NOMO-1 treated with DMSO at 0.1 percent for 48 hours (cell line): ENCODE measurements at regions not wholly inside any gene's neighbourhood (a gene's known extent, or its start where the extent isn't known, plus 50 kb on each side); places are given as distances from the start of the nearest gene placed in this dataset.

ENCODE experiments used
- DNase-seq: peaks from one replicate; lab custom pipeline; 2025; ENCODE audit not compliant: unreplicated experiment; lab: John Stamatoyannopoulos, UW

DNA sequence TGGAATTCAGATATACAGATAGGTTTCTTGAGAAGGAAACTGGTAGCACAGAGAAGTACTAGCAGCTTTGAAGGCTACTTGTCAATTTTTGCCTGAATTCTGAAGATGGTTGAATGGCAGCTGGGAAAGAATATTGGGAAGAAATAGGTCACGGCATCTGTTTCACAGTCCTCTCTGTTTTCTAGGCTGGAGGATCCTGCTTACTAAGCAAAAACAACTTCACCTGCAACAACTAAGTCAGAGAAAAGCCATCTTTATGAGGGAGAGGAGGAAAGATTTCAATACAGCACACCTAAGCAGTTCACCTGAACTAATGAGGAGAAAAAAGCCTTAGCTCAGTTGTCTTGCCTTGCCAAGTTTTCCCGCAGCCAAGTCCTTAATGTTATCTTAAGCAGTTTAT, 975.5 kb upstream of the EPHA7 start:
- no peak for DNase-seq

DNA sequence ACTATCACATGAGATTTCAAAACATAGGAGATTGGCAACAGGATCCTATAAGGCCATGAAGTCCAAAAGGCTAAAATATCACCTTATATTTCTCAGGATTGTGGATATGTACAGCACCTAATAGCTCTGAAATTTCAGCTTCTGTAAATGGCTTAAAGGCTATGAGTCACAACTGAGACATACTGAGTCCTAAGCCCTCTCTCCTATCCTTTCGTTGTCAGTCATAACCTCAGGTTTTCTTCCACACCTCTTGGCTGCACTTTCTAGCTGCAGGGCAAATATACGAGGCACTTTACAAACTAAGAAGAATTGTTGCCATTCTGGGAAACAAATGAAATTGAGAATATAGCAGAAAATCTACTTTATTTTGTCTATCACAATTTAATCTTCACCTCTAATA, 969.9 kb upstream of the EPHA7 start:
- DNase-seq = no peak

DNA sequence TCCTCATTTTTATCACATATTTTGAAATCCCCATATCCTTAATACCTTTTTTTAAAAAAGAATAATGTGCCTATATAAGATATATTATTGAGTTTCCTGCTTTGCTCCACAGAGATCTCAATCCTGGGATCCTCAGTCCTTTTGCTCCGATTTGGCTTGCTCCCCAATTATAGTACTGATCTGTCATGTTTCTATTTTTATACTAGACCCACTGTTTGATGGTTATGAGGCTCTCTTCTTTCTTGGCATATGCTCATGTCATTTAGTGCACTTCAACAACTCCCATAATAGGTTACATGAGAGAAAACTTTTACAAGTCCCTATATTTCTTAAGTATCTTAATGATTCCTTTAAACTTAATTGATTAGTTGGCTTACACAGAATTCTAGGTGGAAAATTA, 958.5 kb upstream of the EPHA7 start:
- no peak for DNase-seq

DNA sequence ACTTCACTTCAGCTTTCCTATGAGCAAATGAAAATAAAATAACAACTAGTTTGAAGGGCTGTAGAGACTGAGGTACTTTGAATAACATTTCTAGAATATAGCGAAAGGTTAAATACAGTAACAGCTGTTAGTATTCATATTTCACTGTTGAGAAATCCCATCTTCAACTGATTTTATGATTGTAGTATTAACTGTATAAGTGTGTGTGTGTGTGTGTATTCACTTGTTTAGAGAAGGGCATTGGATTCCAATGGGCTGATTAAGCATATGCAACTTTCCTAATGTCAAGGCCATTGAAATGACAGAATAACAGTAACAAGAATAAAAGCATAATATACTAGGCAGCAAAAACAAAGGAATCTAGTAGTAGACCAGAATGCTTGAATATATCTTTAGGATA, 957.5 kb upstream of the EPHA7 start:
- no peak for DNase-seq

DNA sequence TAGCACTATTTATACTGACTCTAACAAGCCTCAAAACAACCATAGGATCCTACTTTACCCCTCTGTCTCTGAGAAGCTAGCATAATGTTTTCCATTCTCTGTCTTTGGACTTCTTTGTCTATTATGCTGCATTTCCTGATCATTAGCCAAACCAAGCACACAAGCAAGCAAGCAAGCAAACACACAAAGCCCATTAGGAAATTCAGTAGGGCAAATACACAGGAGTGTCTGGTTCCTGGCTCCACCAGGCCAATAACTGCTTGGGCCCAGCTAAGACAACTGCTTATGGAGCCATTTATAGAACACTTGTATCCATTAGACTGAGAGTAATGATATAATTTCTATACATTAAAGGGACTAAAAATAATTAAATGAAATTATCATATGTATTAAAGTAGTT, 952.9 kb upstream of the EPHA7 start:
- DNase-seq = no peak

DNA sequence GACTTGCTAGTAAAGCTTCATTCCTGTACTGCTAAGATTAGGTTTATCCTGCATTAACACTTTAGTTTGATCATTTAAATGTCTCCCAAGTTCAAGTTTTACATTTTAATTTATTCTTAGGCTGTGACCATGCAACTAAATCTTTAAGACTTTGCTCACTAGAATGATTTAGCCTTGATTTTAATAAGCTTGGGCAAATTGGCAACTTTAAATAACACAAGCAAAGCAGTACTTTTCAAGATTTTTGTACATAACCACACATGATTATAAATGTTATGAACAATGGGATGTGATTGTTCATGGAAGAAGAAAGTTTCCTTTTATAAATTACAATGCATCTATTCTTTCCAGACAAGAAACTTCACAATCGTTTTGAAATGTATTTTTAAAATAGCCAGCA, 948.0 kb upstream of the EPHA7 start:
- DNase-seq = no peak

DNA sequence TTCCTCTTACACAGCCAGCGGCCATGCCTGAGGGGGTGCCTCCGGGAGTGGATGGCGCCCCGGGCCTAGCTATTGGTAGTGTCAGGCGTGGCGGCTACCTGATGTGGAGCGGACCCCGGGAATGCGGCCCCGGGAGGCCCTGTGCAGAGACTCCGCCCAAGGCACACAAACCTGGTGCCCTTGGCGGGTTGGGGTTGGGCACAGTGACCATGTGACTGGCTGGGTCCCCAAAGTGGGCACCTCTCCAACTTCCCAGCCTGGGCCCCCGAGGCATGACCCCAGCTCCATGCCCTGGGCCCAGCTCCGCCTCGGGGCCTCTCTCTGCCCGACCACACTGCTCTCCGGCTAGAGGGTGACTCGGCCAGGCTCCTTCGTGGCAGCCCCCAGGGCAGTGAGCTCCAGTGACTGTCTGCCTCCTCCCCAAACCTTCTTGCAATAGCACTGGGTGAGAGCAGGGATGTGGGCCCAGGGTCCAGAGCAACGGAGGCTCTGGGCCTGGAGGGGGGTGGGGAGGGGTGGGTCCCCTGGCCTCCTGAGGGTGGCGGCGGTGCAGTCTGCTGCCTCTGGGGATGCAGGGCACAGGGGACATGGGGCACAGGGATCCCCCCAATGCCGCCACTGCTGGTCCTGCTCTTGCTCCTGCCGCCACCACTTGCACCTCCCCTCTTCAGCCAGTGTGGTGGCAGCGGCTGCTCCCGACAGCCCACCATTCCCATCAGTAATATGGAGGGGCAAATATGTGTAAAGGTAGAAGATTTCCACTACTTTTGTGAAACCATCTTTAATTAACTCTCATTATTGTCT, 942.9 kb upstream of the EPHA7 start:
- no peak for DNase-seq

DNA sequence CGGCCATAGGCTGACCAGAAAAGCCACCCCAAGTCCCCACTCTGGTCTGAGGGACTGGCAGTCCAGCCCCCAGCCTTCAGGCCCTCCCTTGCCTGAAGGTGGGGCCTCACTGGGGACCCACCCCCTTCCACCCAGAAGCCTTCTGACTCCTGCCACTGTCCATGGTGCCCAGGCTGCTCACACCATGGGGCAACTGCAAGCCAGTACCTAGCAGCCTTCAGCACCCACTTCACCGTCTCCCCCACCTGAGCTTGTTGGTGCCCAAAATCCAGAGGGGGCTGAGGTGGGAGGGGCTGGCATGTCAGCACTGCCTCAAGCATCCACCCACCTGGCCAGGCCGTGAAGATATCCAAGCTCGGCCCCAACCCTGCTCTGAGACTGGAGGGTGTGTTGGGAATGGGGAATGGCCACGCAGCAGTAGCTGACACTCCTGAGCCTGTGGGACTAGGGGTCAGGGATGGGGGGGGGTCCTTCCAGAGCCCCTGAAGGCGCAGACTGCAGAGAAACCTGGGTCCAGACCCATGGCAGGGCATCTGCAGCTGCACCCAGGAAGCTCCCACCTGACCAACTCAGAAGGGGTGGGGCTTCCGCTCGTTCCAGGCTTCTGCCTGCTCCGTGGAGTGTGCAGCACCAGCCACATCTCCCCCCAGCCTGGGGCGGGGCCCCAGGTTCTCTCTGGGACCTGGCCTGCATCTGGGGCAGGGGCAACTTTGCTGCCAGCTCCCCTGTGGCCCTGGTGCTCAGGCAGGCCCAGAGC, 942.1 kb upstream of the EPHA7 start:
- no peak for DNase-seq

DNA sequence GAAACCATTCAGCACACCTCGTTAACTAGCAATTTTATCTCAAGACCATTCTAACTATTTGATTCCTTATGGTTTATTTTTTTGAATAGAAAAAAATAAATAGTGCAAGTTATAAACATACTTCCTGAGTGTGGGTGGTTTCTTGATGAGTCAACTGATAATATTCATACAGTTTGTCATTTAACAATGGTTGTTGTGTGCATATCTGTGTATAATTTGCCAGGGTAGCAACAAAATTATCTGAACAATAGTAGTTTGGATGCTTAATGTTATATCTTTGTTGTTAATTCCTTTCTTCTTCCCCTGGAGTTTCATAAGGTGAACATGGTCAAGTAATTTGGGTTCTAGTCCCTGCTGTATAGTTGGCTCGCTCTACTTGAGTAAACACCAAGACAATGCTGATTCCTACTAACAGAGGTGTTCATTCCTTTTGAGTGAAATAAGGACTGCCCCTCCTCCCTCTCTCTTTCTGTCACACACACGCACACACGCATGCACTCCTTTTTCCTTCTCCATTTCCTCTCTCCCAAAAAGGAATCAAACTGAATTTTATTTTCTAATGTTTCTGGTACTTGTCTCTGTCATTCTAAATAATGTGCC, 938.1 kb upstream of the EPHA7 start:
- DNase-seq = no peak

DNA sequence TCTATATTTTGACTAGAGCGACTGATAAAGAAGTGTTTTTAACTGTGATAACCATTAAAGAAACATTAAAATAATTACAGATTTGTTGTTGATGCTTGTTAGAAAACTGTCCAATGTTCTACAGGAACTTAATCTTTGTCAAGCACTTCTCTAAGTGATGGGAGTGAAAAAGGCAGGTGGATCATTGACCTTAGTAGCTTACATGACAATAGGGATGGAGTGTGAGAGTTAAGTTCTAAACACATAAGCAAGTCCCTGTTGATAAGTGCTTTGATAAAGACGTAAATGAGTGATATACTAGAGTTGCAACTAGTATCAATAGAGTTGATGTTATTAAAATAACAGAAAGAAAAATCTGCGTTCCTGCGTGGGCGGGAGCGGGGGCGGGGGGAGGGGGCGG, 931.5 kb upstream of the EPHA7 start:
- no peak for DNase-seq

DNA sequence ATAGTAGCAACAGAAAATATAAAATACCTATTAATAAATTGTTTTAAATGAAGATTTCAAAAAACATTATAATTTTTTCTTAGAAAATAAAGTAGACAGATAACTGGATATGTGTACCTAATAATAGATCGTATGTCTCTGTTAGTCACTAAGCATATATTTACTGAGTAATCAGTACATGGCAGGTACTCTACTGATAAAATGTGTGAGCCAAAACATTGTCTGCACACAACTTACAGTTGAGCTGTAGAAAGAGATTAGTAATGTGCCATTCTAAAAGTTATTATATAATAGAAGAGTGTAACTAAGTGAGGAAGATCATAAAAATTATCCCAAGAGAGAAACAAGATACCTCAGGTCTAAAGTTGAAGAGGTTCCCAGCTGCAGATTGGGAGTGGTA, 929.9 kb upstream of the EPHA7 start:
- no peak for DNase-seq

DNA sequence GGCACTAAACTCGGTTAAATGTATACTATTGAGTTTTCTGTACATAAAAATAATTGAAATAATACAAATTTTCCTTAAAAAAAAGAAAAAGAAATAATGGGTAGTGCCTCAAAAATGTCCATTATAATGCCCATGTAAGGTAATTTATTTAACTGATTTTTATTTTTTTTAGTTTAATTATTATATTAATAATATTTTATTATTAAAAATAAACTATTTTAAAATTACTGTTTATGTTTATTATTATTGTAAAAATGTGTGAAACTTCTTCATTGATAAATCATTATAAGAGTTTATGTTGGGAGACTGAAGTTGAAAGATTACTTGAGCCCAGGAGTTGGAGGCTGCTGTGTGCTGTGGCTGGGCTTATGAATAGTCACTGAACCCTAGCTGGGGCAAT, 925.5 kb upstream of the EPHA7 start:
- no peak for DNase-seq

DNA sequence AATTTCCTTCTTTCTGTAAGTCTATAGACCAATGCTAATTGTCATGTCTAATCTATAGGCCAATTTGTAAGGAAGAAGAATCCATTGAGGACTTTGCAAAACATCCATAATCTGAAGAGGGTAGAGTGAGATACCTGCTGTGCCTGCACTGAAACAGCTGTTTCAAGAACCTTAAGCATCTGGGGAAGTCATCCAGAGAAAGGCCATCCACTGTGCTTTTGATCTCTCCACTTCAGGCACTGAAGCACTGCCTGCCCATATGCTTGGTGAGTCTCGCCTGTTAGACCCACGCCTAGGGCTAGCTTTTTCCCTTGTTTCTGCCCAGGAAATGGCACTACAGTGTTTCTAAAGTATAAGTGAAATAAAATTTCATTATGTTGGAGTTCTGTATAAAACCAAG, 921.8 kb upstream of the EPHA7 start:
- DNase-seq = no peak

DNA sequence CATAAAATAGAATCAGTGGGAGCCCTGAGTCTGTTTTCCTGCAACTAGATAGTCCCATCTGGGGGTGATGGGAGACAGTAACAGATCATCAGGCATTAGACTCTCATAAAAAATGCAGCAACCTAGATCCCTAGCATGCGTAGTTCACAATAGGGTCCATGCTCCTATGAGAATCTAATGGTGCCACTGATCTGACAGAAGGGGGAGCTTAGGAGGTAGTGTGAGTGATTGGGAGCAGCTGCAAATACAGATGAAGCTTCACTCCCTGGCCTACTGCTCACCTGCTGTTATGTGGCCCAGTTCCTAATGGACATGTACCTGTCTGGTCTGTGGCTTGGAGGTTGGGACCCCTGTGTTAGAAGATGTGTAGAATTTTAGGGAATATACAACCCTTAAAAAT, 904.5 kb upstream of the EPHA7 start:
- no peak for DNase-seq

DNA sequence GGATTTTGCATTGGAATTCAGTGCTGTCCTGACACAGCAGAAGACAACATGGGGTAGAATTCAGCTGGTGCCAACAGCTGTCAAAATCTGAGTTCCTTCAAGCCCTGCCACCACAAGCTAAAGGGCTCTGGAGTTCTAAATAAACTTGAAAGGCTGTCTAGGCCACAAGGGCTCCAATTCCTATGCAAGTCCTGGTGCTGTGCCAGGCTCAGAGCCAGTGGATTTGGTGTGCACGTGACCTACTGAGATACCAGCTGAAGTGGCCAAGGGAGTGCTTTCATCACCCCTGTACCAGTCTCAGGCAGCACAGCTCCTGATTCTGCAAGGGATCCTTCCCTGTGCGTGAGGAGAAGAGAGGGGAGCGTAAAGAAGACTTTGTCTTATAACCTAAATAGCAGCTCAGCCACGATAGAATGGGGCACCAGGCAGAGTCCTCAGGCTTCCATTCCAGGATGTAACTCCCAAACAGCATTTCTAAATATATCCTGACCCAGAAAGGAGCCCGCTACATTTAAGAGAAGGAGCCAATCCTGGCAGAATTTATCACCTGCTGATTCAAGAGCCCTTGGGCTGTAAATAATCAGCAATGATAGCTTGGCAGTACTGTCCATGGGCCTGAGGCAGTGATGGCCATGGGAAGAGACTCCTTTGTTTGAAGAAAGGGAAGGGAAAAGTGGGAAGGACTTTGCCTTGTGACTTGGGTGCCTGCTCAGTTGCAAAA, 881.2 kb upstream of the EPHA7 start:
- no peak for DNase-seq

DNA sequence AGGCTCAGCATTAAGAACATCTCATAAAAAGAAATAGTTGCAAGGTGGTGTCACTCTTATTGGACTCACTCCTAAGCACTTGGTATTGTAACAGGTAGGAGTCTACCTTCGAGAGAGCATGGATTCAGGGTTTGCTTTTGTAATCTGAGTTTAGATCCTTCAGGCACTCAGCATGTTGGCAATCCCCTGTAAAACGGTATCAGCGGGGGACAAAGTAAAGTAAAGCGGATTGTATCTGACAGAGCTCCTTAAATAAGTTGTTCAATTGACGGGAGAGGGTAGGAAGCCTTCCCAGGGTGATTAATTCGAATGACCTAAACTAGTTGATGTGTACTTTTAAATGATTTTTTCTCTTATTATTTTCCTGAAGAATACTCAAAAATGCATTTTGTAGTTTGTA, 869.8 kb upstream of the EPHA7 start:
- DNase-seq = no peak

DNA sequence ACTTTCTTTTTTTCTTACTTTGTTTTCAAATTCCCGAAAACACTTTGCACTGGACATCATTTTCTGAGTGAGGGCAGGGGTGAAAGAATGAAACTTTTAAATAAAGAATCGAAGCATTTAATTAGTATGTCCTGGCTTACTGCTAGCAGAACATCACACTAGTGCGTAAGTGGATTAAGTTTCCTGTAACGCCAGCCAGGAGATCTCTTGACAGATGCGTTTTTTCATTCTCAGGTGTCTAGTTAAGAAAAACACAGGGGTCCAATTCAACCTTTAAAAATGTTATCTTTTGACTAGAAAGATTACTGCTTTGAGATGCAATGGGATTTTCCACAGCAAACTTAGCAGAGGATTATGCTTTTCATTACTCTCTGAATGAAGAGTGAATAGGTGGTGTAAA, 858.8 kb upstream of the EPHA7 start:
- no peak for DNase-seq

DNA sequence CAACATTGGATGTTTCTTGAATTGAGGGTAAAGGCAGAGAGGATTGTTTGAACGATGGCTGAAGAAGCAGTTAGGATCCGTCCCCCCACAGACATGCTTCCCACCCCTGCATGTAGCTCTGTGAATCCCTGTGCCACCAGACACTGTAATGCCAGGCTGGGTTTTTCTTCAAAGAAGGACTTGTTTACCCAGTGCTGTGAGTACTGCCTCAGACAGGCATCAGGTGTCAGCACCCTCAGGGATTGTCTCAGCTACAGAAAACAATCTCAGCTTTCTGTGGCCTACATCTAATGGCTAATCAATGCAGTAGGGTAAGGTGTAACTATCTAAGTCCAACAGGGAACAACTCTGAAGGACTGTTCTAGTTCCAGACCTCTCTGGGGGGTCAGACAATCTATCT, 853.0 kb upstream of the EPHA7 start:
- DNase-seq = no peak

DNA sequence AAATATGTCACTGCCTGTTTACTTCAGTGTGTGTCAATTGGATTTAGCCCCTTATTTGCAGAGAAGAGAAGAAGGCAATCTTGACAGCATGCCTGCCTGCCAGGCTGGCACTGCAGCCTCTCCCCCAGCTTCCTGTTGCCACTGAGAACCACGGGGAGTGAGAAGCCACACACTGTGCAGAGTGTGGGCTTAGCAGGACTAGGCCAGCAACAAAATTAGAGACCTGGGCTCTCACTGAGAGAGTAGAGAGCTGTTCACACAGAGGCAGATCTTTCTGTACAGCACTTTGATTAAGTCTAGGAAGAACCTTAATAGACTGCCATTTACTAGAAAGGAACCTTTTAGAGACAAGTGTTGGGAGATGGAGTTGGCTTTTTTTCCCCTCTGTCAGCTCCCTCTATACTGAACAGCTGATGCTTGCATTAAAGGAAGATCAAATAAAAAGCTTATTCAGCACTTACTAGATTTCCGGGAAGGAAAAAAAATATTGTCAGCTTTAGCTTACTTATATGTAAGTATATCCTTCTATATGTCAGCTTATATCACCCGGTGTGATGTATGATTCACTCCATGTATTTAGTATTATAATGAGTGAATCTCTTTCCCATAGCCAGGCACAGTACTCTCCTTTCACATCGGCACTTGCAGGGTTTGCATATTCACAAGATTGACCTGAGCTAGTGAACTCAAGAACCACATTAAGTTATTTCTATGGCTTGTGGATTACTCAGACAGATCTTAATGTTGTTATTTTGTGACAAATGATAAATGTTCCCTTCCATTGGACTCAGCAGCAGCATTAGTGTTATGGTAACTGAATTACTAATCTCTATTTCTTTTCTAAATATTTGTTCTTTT, 851.0 kb upstream of the EPHA7 start:
- DNase-seq = no peak

DNA sequence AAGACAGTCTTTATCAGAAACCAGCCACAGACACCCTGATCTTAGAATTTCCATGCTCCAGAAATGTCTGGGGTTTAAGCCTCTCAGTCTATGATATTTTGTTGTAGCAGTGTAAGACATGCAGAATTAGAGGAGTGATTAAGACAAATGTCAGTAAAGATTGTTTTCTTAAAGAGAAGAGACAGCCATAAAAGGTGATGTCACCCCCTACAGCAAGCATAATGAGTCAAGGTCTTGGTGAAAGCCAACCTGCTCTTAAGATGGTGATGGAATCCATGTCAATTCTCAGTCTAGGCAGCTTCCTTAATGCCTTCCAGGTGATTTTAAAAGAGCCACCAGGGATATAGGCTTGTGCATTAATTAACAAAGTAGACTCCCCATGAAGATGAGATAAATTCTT, 849.9 kb upstream of the EPHA7 start:
- no peak for DNase-seq

DNA sequence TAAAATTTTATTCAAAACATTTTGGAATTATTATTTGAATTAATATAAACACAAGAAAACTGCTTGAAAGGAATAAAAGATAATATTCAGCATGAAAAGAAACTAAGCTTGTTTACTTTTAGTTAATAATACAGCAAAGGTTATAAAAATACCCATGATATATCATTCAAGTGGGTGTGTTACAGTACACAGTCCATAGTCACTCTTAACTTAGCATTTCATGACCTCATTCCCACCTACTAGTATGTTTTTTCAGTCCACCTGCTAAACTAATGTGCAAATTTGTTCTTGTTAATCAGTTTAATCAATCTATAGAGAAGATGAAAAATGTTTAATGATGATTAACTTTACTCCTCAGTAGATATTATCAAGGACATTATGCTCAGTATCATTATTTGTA, 841.4 kb upstream of the EPHA7 start:
- no peak for DNase-seq
